ENCODE measurements at regions not wholly inside any gene's neighbourhood (a gene's known extent, or its start where the extent isn't known, plus 50 kb on each side); places are given as distances from the start of the nearest gene placed in this dataset.

GRCh38 chr5:8924054-8924793, 621.7 kb downstream of the SEMA5A start:
- H3K9ac ChIP-seq (replicated peaks in 1 of 4; ENCODE audit: extremely low read depth in 1 of 4, low read depth in 3 of 4, low read length in 3 of 4), result no peak overlapping the region
- H2BK5ac ChIP-seq (ENCODE audit: low read depth, low read length), result no peak overlapping the region
- no peak overlapping the region for H4K5ac ChIP-seq (ENCODE audit: insufficient read length, low read depth, low read length)
- H3K4me3 ChIP-seq (ENCODE audit: extremely low read depth in 1 of 4, insufficient read depth in 2 of 4, low read depth in 3 of 4, low read length in 4 of 4), result no peak overlapping the region
- ChIA-PET POLR2A (ENCODE audit: partially characterized antibody) (no interaction called here), CTCF (ENCODE audit: partially characterized antibody) (interaction anchor here (3.3 kb wide), 1 partner anchor 16 kb away, joined by 17 read pairs; no protein-coding TSS in a partner anchor)
- H3K4me2 ChIP-seq (ENCODE audit: insufficient read depth in 1 of 2, low read depth in 2 of 2, low read length in 2 of 2), result no peak overlapping the region
- WGBS, 2 experiments (ENCODE audit: extremely low coverage in 1 of 2, insufficient coverage in 1 of 2, insufficient read length in 1 of 2, insufficient replicate concordance in 2 of 2, low coverage in 1 of 2, low lambda C conversion rate in 2 of 2, missing lambda C conversion rate in 1 of 2), result 73% methylated on average over 3 of the region's 3 CpGs; no CpG with 5 or more reads in 1 of the 2 experiments
- H3K79me1 ChIP-seq (ENCODE audit: low read depth, low read length), result no peaks in the 10 kb centered on the region
- H2BK20ac ChIP-seq (ENCODE audit: low read length), result no peak overlapping the region
- no peak overlapping the region for H3K56ac ChIP-seq (replicated peaks; ENCODE audit: insufficient read length, low read depth, low read length)
- no peak overlapping the region for H2BK12ac ChIP-seq (ENCODE audit: low read depth, low read length)
- DNase-seq (ENCODE audit: low read depth in 1 of 2, low spot score in 2 of 2), result no peak
- no peak overlapping the region for H3K23ac ChIP-seq (ENCODE audit: insufficient read length)
- no peak overlapping the region for H3K27ac ChIP-seq (ENCODE audit: low read depth, low read length)
- no peak overlapping the region for H2AK5ac ChIP-seq (ENCODE audit: low read depth, low read length)
- no peak overlapping the region for H4K8ac ChIP-seq (ENCODE audit: extremely low read depth, insufficient read depth, low read length)
- no peak overlapping the region for H4K91ac ChIP-seq (replicated peaks; ENCODE audit: insufficient read length, low read length)
- H3K14ac ChIP-seq (ENCODE audit: insufficient read length), result no peak overlapping the region
- no peak overlapping the region; the same call in 1 of the 2 replicates for H2AFZ ChIP-seq (ENCODE audit: low read length)
- no peaks in the 10 kb centered on the region for H3K36me3 ChIP-seq (ENCODE audit: control insufficient read depth in 2 of 4, insufficient read depth in 4 of 4, low read length in 3 of 4)
- H3K18ac ChIP-seq (ENCODE audit: extremely low read depth, low read length), result no peak overlapping the region
- H2BK120ac ChIP-seq (replicated peaks; ENCODE audit: low read depth, low read length), result no peak overlapping the region
- no peaks in the 10 kb centered on the region for H4K20me1 ChIP-seq (replicated peaks in 1 of 2; ENCODE audit: control insufficient read depth in 1 of 2, insufficient read depth in 2 of 2, low read length in 2 of 2)
- FAIRE-seq, result no peak
- no peaks in the 10 kb centered on the region for H3K4me1 ChIP-seq (replicated peaks in 1 of 4; ENCODE audit: control insufficient read depth in 3 of 4, insufficient read depth in 4 of 4, low read length in 3 of 4)
- no peak overlapping the region for H3K4ac ChIP-seq (replicated peaks; ENCODE audit: insufficient read length, low read depth, low read length)
- no peaks in the 10 kb centered on the region for H3K79me2 ChIP-seq (ENCODE audit: control insufficient read depth in 1 of 2, insufficient read depth in 2 of 2, low read length in 2 of 2)
- H2BK15ac ChIP-seq (ENCODE audit: low read length), result no peak overlapping the region
- no peaks in the 10 kb centered on the region for H3K27me3 ChIP-seq (replicated peaks in 1 of 4; ENCODE audit: control insufficient read depth in 3 of 4, extremely low read depth in 1 of 4, insufficient read depth in 3 of 4, low read length in 3 of 4)
- no peaks in the 10 kb centered on the region for H3K9me3 ChIP-seq (ENCODE audit: insufficient read depth in 2 of 2, low read depth in 1 of 2, low read length in 1 of 2)
- H3K23me2 ChIP-seq (ENCODE audit: low read depth, low read length), result no peaks in the 10 kb centered on the region
- TF ChIP-seq MAX (IDR thresholded peaks at IDR 0.05) (no peak), SAP30 (IDR thresholded peaks at IDR 0.05; ENCODE audit: insufficient read depth, insufficient replicate concordance, low read length) (no peak), NRF1 (IDR thresholded peaks at IDR 0.05; ENCODE audit: low read depth, low read length) (no peak), SRF (IDR thresholded peaks at IDR 0.05; ENCODE audit: low read depth, low read length) (no peak), RXRA (IDR thresholded peaks at IDR 0.05; ENCODE audit: insufficient read depth, low read depth, low read length) (no peak), SP2 (IDR thresholded peaks at IDR 0.05; ENCODE audit: low read length) (no peak), CTCF (IDR thresholded peaks at IDR 0.05; ENCODE audit: control extremely low read depth in 1 of 3, insufficient read depth in 1 of 3, low read depth in 1 of 3, low read length in 3 of 3) (no peak), POLR2AphosphoS5 (IDR thresholded peaks at IDR 0.05; ENCODE audit: low read depth, low read length) (no peak), CEBPB (IDR thresholded peaks at IDR 0.05; ENCODE audit: low read depth, low read length) (no peak), GTF2F1 (IDR thresholded peaks at IDR 0.05; ENCODE audit: borderline replicate concordance, low read depth, low read length) (no peak), CREB1 (IDR thresholded peaks at IDR 0.05) (no peak)

Data from H1 (cell line).